ENCODE measurements at regions not wholly inside any gene's neighbourhood (a gene's known extent, or its start where the extent isn't known, plus 50 kb on each side); places are given as distances from the start of the nearest gene placed in this dataset.

DNA sequence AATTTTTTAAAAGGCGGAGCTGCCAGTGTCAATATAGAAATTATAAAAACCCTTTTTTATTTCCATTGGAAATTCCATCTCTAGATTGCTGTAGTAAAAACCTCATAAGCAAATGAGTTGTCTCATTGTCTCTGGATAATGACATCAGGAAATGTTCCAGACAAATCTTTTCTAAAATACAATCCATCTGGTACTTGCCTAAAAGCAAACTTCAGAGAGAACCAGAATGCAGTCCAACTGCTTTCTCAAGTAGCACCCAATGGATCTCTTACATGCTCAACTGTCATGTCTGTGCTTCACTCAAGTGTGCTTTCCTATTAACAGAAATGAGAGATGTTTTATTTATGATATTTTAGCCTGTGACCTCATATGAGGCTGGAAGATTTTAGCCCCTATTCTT, 399.6 kb upstream of the NDST3 start:
- H3K36me3 ChIP-seq (ENCODE audit: control insufficient read depth, insufficient read depth, low read length), result no peaks in the 10 kb centered on the region
- H3K4me3 ChIP-seq (replicated peaks; ENCODE audit: low read depth, low read length), result no peak overlapping the region
- TF ChIP-seq, protein P1, sequence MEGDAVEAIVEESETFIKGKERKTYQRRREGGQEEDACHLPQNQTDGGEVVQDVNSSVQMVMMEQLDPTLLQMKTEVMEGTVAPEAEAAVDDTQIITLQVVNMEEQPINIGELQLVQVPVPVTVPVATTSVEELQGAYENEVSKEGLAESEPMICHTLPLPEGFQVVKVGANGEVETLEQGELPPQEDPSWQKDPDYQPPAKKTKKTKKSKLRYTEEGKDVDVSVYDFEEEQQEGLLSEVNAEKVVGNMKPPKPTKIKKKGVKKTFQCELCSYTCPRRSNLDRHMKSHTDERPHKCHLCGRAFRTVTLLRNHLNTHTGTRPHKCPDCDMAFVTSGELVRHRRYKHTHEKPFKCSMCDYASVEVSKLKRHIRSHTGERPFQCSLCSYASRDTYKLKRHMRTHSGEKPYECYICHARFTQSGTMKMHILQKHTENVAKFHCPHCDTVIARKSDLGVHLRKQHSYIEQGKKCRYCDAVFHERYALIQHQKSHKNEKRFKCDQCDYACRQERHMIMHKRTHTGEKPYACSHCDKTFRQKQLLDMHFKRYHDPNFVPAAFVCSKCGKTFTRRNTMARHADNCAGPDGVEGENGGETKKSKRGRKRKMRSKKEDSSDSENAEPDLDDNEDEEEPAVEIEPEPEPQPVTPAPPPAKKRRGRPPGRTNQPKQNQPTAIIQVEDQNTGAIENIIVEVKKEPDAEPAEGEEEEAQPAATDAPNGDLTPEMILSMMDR (IDR thresholded peaks at IDR 0.05; ENCODE audit: insufficient read depth, low read length, poor library complexity, severe bottlenecking), result no peak
- no peaks in the 10 kb centered on the region for H3K27me3 ChIP-seq (replicated peaks; ENCODE audit: control insufficient read depth, insufficient read depth, low read length)
- DNase-seq (ENCODE audit: extremely low read depth, insufficient read length), result no peak

DNA sequence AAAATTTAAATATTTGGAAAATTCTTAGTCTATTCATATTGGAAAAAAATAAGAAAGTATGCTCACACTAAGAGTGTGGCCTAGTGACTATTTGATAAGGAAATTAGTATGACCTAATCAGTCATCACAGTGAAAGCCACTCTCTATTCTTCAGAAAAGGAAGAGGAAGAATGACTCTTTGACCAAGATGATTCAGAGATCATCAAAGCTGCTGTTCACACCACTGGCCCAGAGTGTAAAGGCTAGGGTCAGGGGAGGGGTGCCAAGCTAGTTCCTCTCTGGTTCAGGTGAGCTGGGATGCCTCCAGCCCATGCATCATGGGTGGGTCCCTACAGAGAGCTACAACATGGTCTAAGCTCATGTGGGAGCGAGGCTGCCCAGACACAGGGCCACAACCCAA, 396.9 kb upstream of the NDST3 start:
- TF ChIP-seq, protein P1 (IDR thresholded peaks at IDR 0.05; ENCODE audit: insufficient read depth, low read length, poor library complexity, severe bottlenecking), result no peak
- no peaks in the 10 kb centered on the region for H3K36me3 ChIP-seq (ENCODE audit: control insufficient read depth, insufficient read depth, low read length)
- H3K27me3 ChIP-seq (replicated peaks; ENCODE audit: control insufficient read depth, insufficient read depth, low read length), result no peaks in the 10 kb centered on the region
- H3K4me3 ChIP-seq (replicated peaks; ENCODE audit: low read depth, low read length), result no peak overlapping the region
- no peak for DNase-seq (ENCODE audit: extremely low read depth, insufficient read length)

DNA sequence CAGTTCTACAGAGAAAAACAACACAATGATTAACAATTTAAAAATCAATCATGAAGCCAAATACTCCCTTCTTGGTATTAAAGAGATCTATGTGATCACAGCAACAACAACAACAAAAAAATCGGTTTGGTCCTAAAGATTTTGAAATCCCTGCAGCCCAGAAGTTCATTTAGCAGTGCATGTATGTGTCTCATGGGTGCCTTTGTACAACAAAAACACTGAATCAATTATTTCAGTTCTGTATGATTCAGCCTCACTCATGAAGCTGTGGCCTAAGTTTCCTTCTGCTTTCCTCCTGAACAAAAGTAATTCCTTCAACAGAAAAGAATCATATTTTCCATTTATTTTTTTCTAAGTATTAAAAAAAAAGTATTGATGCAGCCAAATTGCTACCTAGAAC, 393.4 kb upstream of the NDST3 start:
- TF ChIP-seq, protein P1 (IDR thresholded peaks at IDR 0.05; ENCODE audit: insufficient read depth, low read length, poor library complexity, severe bottlenecking), result no peak
- Histone ChIP-seq H3K27me3 (replicated peaks; ENCODE audit: control insufficient read depth, insufficient read depth, low read length) (no peaks in the 10 kb centered on the region), H3K36me3 (ENCODE audit: control insufficient read depth, insufficient read depth, low read length) (no peaks in the 10 kb centered on the region), H3K4me3 (replicated peaks; ENCODE audit: low read depth, low read length) (no peak overlapping the region)
- no peak for DNase-seq (ENCODE audit: extremely low read depth, insufficient read length)

DNA sequence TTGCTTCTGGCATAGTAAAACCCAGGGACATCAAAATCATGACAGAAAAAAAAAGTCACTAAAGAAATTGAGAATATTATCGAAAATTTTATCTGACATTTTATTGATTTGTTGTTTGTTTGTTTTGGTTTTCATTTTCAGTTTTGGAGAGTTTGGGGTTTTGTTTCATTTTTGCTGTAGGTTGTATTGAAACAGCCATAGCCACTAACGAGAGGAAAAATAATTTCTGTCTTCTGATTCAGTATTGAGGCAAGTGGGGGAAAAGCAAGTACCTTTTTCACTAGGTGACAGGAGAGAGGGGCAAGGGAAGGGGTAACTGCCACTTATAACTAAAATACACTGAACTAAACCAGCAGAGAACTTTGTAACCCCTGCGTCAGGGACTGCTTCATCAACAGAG, 392.8 kb upstream of the NDST3 start:
- no peak for DNase-seq (ENCODE audit: extremely low read depth, insufficient read length)
- TF ChIP-seq, protein P1 (IDR thresholded peaks at IDR 0.05; ENCODE audit: insufficient read depth, low read length, poor library complexity, severe bottlenecking), result no peak
- no peaks in the 10 kb centered on the region for H3K36me3 ChIP-seq (ENCODE audit: control insufficient read depth, insufficient read depth, low read length)
- no peak overlapping the region for H3K4me3 ChIP-seq (replicated peaks; ENCODE audit: low read depth, low read length)
- H3K27me3 ChIP-seq (replicated peaks; ENCODE audit: control insufficient read depth, insufficient read depth, low read length), result no peaks in the 10 kb centered on the region

DNA sequence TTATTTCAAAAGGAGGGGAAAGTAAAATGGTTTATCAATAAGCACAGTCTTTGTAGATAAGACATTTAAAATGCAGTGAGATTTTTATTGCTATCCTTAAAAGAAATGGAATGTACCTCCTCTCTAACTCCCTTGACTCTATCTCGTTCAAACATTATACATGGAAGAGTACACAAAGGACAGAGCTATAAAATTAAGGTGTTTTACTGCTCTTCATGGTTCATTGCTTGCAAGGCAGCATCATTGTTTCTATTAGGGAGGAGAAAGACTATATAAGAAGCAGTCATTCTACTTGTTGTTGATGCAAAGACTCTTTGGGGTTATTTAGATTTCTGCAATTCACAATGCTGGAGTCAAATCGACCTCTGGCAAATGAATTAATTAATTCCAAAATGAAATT, 380.2 kb upstream of the NDST3 start:
- DNase-seq (ENCODE audit: extremely low read depth, insufficient read length), result no peak
- no peaks in the 10 kb centered on the region for H3K27me3 ChIP-seq (replicated peaks; ENCODE audit: control insufficient read depth, insufficient read depth, low read length)
- no peaks in the 10 kb centered on the region for H3K36me3 ChIP-seq (ENCODE audit: control insufficient read depth, insufficient read depth, low read length)
- H3K4me3 ChIP-seq (replicated peaks; ENCODE audit: low read depth, low read length), result no peak overlapping the region
- TF ChIP-seq, protein P1 (IDR thresholded peaks at IDR 0.05; ENCODE audit: insufficient read depth, low read length, poor library complexity, severe bottlenecking), result no peak

DNA sequence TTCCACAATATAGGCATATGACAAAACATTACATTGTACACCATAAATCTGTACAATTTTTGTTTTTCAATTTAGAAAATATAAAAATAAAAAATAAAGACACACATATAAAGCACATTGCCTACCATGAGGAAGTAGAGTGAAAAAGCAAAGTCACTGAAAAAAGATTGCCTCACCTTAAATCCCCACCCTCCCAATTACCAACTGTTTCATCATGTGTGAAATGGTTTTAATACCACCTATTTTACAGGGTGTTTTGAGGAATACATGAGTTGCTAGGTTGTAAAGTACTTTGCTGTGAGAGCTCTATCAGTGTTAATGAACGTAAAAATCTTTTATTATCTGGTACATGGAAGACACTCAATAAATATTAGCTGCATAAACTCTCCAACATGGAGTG, 373.6 kb upstream of the NDST3 start:
- H3K36me3 ChIP-seq (ENCODE audit: control insufficient read depth, insufficient read depth, low read length), result no peaks in the 10 kb centered on the region
- no peak overlapping the region for H3K4me3 ChIP-seq (replicated peaks; ENCODE audit: low read depth, low read length)
- TF ChIP-seq, protein P1 (IDR thresholded peaks at IDR 0.05; ENCODE audit: insufficient read depth, low read length, poor library complexity, severe bottlenecking), result no peak
- no peaks in the 10 kb centered on the region for H3K27me3 ChIP-seq (replicated peaks; ENCODE audit: control insufficient read depth, insufficient read depth, low read length)
- no peak for DNase-seq (ENCODE audit: extremely low read depth, insufficient read length)

Data from GM06990 (cell line).